ENCODE measurements at regions not wholly inside any gene's neighbourhood (a gene's known extent, or its start where the extent isn't known, plus 50 kb on each side); places are given as distances from the start of the nearest gene placed in this dataset.
A peak's percentile ranks its signal among the peaks of the same experiment; 100 is the strongest.
"Not testable (repeated sequence)": the region's sequence is repeated elsewhere in the genome, so short reads cannot be mapped to it uniquely, and the experiment has no call there.

GRCh38 chr5:134471858-134472449 is 53.5 kb upstream of the JADE2 start:
- DNase-seq = not testable (repeated sequence)

- DNase-seq = no peak
These were observed 56.5 kb upstream of the JADE2 start for GRCh38 chr5:134468921-134469400.

- DNase-seq = no peak
These were observed 55.5 kb upstream of the CDKN2AIPNL start for GRCh38 chr5:134467231-134467630.

- no peak for DNase-seq
These were observed 54.8 kb upstream of the CDKN2AIPNL start for GRCh38 chr5:134466241-134467069.

GRCh38 chr5:134465816-134466240 is 54.1 kb upstream of the CDKN2AIPNL start:
- peak; percentile 15 for DNase-seq

GRCh38 chr5:134464988-134465815 is 53.5 kb upstream of the CDKN2AIPNL start:
- DNase-seq = no peak

- no peak for DNase-seq
These were observed 52.5 kb upstream of the CDKN2AIPNL start for GRCh38 chr5:134463991-134464760.

- no peak for DNase-seq
These were observed 51.6 kb upstream of the CDKN2AIPNL start for GRCh38 chr5:134463176-134463720.

GRCh38 chr5:134462761-134463160 is 51.1 kb upstream of the CDKN2AIPNL start:
- no peak for DNase-seq

- DNase-seq = no peak
These were observed 50.4 kb upstream of the CDKN2AIPNL start for GRCh38 chr5:134462047-134462575.

Data from effector CD4-positive, alpha-beta T cell (primary cell).